ENCODE measurements at regions not wholly inside any gene's neighbourhood (a gene's known extent, or its start where the extent isn't known, plus 50 kb on each side); places are given as distances from the start of the nearest gene placed in this dataset.

GRCh38 chr16:76756423-76756822, 434.6 kb upstream of the MON1B start:
- H4K20me1 ChIP-seq (ENCODE audit: low read depth, low read length), result no peaks in the 10 kb centered on the region
- TF ChIP-seq CTCF (IDR thresholded peaks at IDR 0.05; ENCODE audit: insufficient read depth, low read length, poor library complexity, severe bottlenecking) (no peak), EZH2phosphoT487 (conservative IDR thresholded peaks at IDR 0.05; ENCODE audit: low read length) (no peak)
- H2AFZ ChIP-seq (ENCODE audit: low read depth, low read length, severe bottlenecking), result no peak overlapping the region
- no peak overlapping the region for H3K4me2 ChIP-seq (ENCODE audit: low read depth, low read length, poor library complexity, severe bottlenecking)
- H3K27ac ChIP-seq (ENCODE audit: low read depth, low read length), result no peak overlapping the region
- H3K79me2 ChIP-seq (ENCODE audit: insufficient read depth, low read length), result no peaks in the 10 kb centered on the region
- no peaks in the 10 kb centered on the region for H3F3A ChIP-seq (ENCODE audit: insufficient read depth)
- H3K9me3 ChIP-seq (ENCODE audit: insufficient read depth, low read length), result no peaks in the 10 kb centered on the region
- H3K9me2 ChIP-seq (replicated peaks; ENCODE audit: insufficient read depth, low read length), result no peaks in the 10 kb centered on the region
- H3K27me3 ChIP-seq (ENCODE audit: low read length), result no peaks in the 10 kb centered on the region
- no peaks in the 10 kb centered on the region for H3K36me3 ChIP-seq (ENCODE audit: low read length)
- H3K9ac ChIP-seq (ENCODE audit: low read length), result no peak overlapping the region
- H3K4me3 ChIP-seq (ENCODE audit: insufficient read depth, low read length, poor library complexity, severe bottlenecking), result no peak overlapping the region

DNA sequence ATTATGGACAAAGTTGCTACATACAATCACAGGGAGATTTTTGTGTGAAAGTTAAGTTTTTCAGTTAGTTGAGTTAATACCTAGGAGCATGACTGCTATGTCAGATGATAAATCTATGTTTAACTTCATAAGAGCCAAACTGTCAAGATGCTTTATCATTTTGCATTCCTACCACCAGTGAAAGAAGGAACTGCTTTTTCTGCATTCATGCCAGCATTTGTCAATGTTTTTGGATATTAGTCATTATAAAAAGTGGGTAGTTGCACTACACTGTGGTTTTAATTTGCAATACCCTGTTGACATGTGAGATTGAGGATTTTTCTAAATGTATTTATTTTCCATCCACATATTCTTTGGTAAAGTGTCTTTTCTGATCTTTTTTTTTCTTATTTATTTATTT, 434.0 kb upstream of the MON1B start:
- Histone ChIP-seq H3F3A (ENCODE audit: insufficient read depth) (no peaks in the 10 kb centered on the region), H3K4me3 (ENCODE audit: insufficient read depth, low read length, poor library complexity, severe bottlenecking) (no peak overlapping the region), H3K9me3 (ENCODE audit: insufficient read depth, low read length) (no peaks in the 10 kb centered on the region), H3K27ac (ENCODE audit: low read depth, low read length) (no peak overlapping the region), H4K20me1 (ENCODE audit: low read depth, low read length) (no peaks in the 10 kb centered on the region), H3K27me3 (ENCODE audit: low read length) (no peaks in the 10 kb centered on the region), H3K36me3 (ENCODE audit: low read length) (no peaks in the 10 kb centered on the region), H2AFZ (ENCODE audit: low read depth, low read length, severe bottlenecking) (no peak overlapping the region), H3K9ac (ENCODE audit: low read length) (no peak overlapping the region), H3K4me2 (ENCODE audit: low read depth, low read length, poor library complexity, severe bottlenecking) (no peak overlapping the region), H3K9me2 (replicated peaks; ENCODE audit: insufficient read depth, low read length) (no peaks in the 10 kb centered on the region), H3K79me2 (ENCODE audit: insufficient read depth, low read length) (no peaks in the 10 kb centered on the region)
- TF ChIP-seq CTCF (IDR thresholded peaks at IDR 0.05; ENCODE audit: insufficient read depth, low read length, poor library complexity, severe bottlenecking) (no peak), EZH2phosphoT487 (conservative IDR thresholded peaks at IDR 0.05; ENCODE audit: low read length) (no peak)

- H3K79me2 ChIP-seq (ENCODE audit: insufficient read depth, low read length), result no peaks in the 10 kb centered on the region
- H3K9me3 ChIP-seq (ENCODE audit: insufficient read depth, low read length), result no peaks in the 10 kb centered on the region
- H2AFZ ChIP-seq (ENCODE audit: low read depth, low read length, severe bottlenecking), result no peak overlapping the region
- no peaks in the 10 kb centered on the region for H3K9me2 ChIP-seq (replicated peaks; ENCODE audit: insufficient read depth, low read length)
- no peaks in the 10 kb centered on the region for H3K36me3 ChIP-seq (ENCODE audit: low read length)
- H3K27me3 ChIP-seq (ENCODE audit: low read length), result no peaks in the 10 kb centered on the region
- H3F3A ChIP-seq (ENCODE audit: insufficient read depth), result no peaks in the 10 kb centered on the region
- no peaks in the 10 kb centered on the region for H4K20me1 ChIP-seq (ENCODE audit: low read depth, low read length)
- H3K9ac ChIP-seq (ENCODE audit: low read length), result no peak overlapping the region
- H3K4me2 ChIP-seq (ENCODE audit: low read depth, low read length, poor library complexity, severe bottlenecking), result no peak overlapping the region
- TF ChIP-seq CTCF (IDR thresholded peaks at IDR 0.05; ENCODE audit: insufficient read depth, low read length, poor library complexity, severe bottlenecking) (no peak), EZH2phosphoT487 (conservative IDR thresholded peaks at IDR 0.05; ENCODE audit: low read length) (no peak)
- H3K4me3 ChIP-seq (ENCODE audit: insufficient read depth, low read length, poor library complexity, severe bottlenecking), result no peak overlapping the region
- no peak overlapping the region for H3K27ac ChIP-seq (ENCODE audit: low read depth, low read length)
Observed at GRCh38 chr16:76766538-76766937, 424.5 kb upstream of the MON1B start.

DNA sequence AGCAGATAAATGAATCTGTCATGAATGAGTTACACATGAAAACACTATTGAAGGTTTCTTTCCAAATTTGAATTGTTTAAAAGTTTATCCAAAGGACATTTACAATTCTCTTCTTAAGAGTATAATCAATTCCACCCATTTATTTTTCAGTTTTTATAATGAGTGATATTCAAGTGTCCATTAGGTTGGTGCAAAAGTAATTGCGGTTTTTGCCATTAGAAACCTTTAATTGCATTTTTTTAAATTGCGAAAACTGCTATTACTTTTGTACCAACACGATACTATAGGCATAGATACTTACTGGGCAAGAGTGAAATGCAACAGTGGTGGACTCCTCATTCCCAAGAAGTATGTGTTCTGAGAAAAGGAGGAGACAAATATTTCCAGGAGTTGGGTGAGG, 422.7 kb upstream of the MON1B start:
- Histone ChIP-seq H3K9me2 (replicated peaks; ENCODE audit: insufficient read depth, low read length) (no peaks in the 10 kb centered on the region), H3K4me3 (ENCODE audit: insufficient read depth, low read length, poor library complexity, severe bottlenecking) (no peak overlapping the region), H3K27ac (ENCODE audit: low read depth, low read length) (no peak overlapping the region), H3K27me3 (ENCODE audit: low read length) (no peaks in the 10 kb centered on the region), H3K36me3 (ENCODE audit: low read length) (no peaks in the 10 kb centered on the region), H3K9me3 (ENCODE audit: insufficient read depth, low read length) (no peaks in the 10 kb centered on the region), H3K79me2 (ENCODE audit: insufficient read depth, low read length) (no peaks in the 10 kb centered on the region), H3K4me2 (ENCODE audit: low read depth, low read length, poor library complexity, severe bottlenecking) (no peak overlapping the region), H3F3A (ENCODE audit: insufficient read depth) (no peaks in the 10 kb centered on the region), H4K20me1 (ENCODE audit: low read depth, low read length) (no peaks in the 10 kb centered on the region), H3K9ac (ENCODE audit: low read length) (no peak overlapping the region), H2AFZ (ENCODE audit: low read depth, low read length, severe bottlenecking) (no peak overlapping the region)
- TF ChIP-seq CTCF (IDR thresholded peaks at IDR 0.05; ENCODE audit: insufficient read depth, low read length, poor library complexity, severe bottlenecking), result no peak
- no peak for TF ChIP-seq EZH2phosphoT487 (conservative IDR thresholded peaks at IDR 0.05; ENCODE audit: low read length)

Data from SU-DHL-6 (cell line).